Lower leg skin (tissue), 3 donors: ENCODE measurements at regions not wholly inside any gene's neighbourhood (a gene's known extent, or its start where the extent isn't known, plus 50 kb on each side); places are given as distances from the start of the nearest gene placed in this dataset.

ENCODE experiments used
- POLR2A ChIP-seq, 2 donors: fragments of 450-650 bp; IDR thresholded peaks; one replicate each; pipeline ENCODE4 v1.6.1; 2016 to 2017; ENCODE audit warnings: antibody characterized with exemption in 2 of 2, mild to moderate bottlenecking in 1 of 2, moderate library complexity in 1 of 2
- TF ChIP-seq, protein P1 (sequence below), 3 donors: fragments of 450-650 bp; IDR thresholded peaks; one replicate each; pipeline ENCODE4 v1.5.1; 2016; ENCODE audit warnings: antibody characterized with exemption in 3 of 3, mild to moderate bottlenecking in 3 of 3, moderate library complexity in 2 of 3

GRCh38 chr16:87134628-87134995 lies 182.6 kb downstream of the C16orf95 start:
- TF ChIP-seq, protein P1, sequence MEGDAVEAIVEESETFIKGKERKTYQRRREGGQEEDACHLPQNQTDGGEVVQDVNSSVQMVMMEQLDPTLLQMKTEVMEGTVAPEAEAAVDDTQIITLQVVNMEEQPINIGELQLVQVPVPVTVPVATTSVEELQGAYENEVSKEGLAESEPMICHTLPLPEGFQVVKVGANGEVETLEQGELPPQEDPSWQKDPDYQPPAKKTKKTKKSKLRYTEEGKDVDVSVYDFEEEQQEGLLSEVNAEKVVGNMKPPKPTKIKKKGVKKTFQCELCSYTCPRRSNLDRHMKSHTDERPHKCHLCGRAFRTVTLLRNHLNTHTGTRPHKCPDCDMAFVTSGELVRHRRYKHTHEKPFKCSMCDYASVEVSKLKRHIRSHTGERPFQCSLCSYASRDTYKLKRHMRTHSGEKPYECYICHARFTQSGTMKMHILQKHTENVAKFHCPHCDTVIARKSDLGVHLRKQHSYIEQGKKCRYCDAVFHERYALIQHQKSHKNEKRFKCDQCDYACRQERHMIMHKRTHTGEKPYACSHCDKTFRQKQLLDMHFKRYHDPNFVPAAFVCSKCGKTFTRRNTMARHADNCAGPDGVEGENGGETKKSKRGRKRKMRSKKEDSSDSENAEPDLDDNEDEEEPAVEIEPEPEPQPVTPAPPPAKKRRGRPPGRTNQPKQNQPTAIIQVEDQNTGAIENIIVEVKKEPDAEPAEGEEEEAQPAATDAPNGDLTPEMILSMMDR (IDR thresholded peaks at IDR 0.05) = no peak
- TF ChIP-seq POLR2A (IDR thresholded peaks at IDR 0.05) = no peak
